HL-60 (cell line): ENCODE measurements at regions not wholly inside any gene's neighbourhood (a gene's known extent, or its start where the extent isn't known, plus 50 kb on each side); places are given as distances from the start of the nearest gene placed in this dataset.

Source experiments
- CTCF ChIP-seq: IDR thresholded peaks from one replicate; pipeline ENCODE4 v1.5.1; 2011; ENCODE audit warnings: low read length, control low read depth, inconsistent platforms; ENCODE audit not compliant: insufficient read depth
- GABPA ChIP-seq: IDR thresholded peaks from 2 replicates; pipeline ENCODE4 v1.6.1; 2012; ENCODE audit warnings: low read depth
- POLR2AphosphoS5 ChIP-seq: IDR thresholded peaks from 2 replicates; pipeline ENCODE4 v1.6.1; 2012; ENCODE audit warnings: low read depth
- REST ChIP-seq: IDR thresholded peaks from 2 replicates; pipeline ENCODE4 v1.6.1; 2012; ENCODE audit warnings: low read depth; ENCODE audit not compliant: insufficient replicate concordance

- TF ChIP-seq POLR2AphosphoS5: no peak
- no peak for TF ChIP-seq CTCF
- TF ChIP-seq GABPA: no peak
- no peak for TF ChIP-seq REST
Measured at GRCh38 chr13:37163641-37164265, 58.3 kb upstream of the CSNK1A1L start.
